Caco-2 (cell line): ENCODE measurements at regions not wholly inside any gene's neighbourhood (a gene's known extent, or its start where the extent isn't known, plus 50 kb on each side); places are given as distances from the start of the nearest gene placed in this dataset.

Experiments used
- BruUV-seq: library from RNA; stranded (reverse); fragments of 400-500 nt; replicated peaks from 2 replicates; lab custom pipeline; 2021; lab: Mats Ljungman, UMichigan
- CTCF ChIA-PET: fragments of 300-600 bp; sonication (Branson Sonifier 250); formaldehyde crosslinking; loops from one replicate; lab custom pipeline; 2022; ENCODE audit warnings: antibody characterized with exemption; lab: Charles Lee
- POLR2A ChIA-PET: fragments of 300-600 bp; sonication (Branson Sonifier 250); formaldehyde crosslinking; loops from one replicate; lab custom pipeline; 2022; ENCODE audit warnings: antibody characterized with exemption; lab: Charles Lee
- DNase-seq, 2 experiments: peaks; one replicate each; pipeline versions ENCODE4 v3.0.0 to v3.0.0-alpha.2; 2020 to 2022
- H3K27me3 ChIP-seq: replicated peaks from 2 replicates; pipeline ENCODE4 v1.6.0; 2011; ENCODE audit warnings: low read length; ENCODE audit not compliant: control insufficient read depth, insufficient read depth
- H3K36me3 ChIP-seq: 2 replicates; pipeline ENCODE4 v1.5.1; 2011; ENCODE audit warnings: low read length; ENCODE audit not compliant: control insufficient read depth, insufficient read depth
- H3K4me1 ChIP-seq: fragments of 250-450 bp; sonication (Bioruptor Pico); 2 replicates; pipeline ENCODE4 v1.5.1; 2020; ENCODE audit warnings: mild to moderate bottlenecking
- H3K4me3 ChIP-seq: 2 replicates; pipeline ENCODE4 v1.5.1; 2011; ENCODE audit warnings: low read depth, mild to moderate bottlenecking, control low read depth, low read length
- H3K9me3 ChIP-seq: fragments of 250-450 bp; sonication (Bioruptor Pico); 2 replicates; pipeline ENCODE4 v1.5.1; 2020; ENCODE audit warnings: mild to moderate bottlenecking, moderate library complexity
- H3K27ac Mint-ChIP-seq: one replicate; pipeline ENCODE4 v1.8.0; 2022; ENCODE audit warnings: mixed read lengths; ENCODE audit not compliant: unreplicated experiment
- H3K27me3 Mint-ChIP-seq: one replicate; pipeline ENCODE4 v1.8.0; 2022; ENCODE audit warnings: mixed read lengths; ENCODE audit not compliant: insufficient read depth, unreplicated experiment
- H3K36me3 Mint-ChIP-seq: one replicate; pipeline ENCODE4 v1.8.0; 2022; ENCODE audit warnings: mild to moderate bottlenecking, mixed read lengths; ENCODE audit not compliant: insufficient read depth, unreplicated experiment
- H3K4me1 Mint-ChIP-seq: one replicate; pipeline ENCODE4 v1.8.0; 2022; ENCODE audit warnings: low read depth, mixed read lengths; ENCODE audit not compliant: unreplicated experiment
- H3K4me3 Mint-ChIP-seq: one replicate; pipeline ENCODE4 v1.8.0; 2022; ENCODE audit warnings: mild to moderate bottlenecking, moderate library complexity, mixed read lengths; ENCODE audit not compliant: unreplicated experiment
- H3K9me3 Mint-ChIP-seq: one replicate; pipeline ENCODE4 v1.8.0; 2022; ENCODE audit warnings: mixed read lengths; ENCODE audit not compliant: unreplicated experiment
- intact Hi-C: fragments of 100-400 bp; cut with micrococcal nuclease; formaldehyde crosslinking; loops from one replicate; pipeline ENCODE4 v1.10.0; 2022; ENCODE audit not compliant: unreplicated experiment
- TF ChIP-seq, protein P1 (sequence below), 2 experiments: fragments of 200-600 bp in 1 of 2; IDR thresholded peaks; 1 replicate in 1 of 2; 2 replicates in 1 of 2; pipeline versions ENCODE4 v1.5.1 to v1.8.0; 2011 to 2022; ENCODE audit warnings: antibody characterized with exemption in 1 of 2, control low read depth in 1 of 2, inconsistent platforms in 1 of 2, low read depth in 1 of 2, low read length in 1 of 2, mild to moderate bottlenecking in 1 of 2, moderate library complexity in 1 of 2; ENCODE audit not compliant: insufficient read depth in 1 of 2, severe bottlenecking in 1 of 2, unreplicated experiment in 1 of 2

- Mint-ChIP-seq H3K4me1 (no peaks in the 10 kb centered on the region), H3K36me3 (no peaks in the 10 kb centered on the region), H3K9me3 (no peaks in the 10 kb centered on the region), H3K4me3 (no peak overlapping the region), H3K27ac (no peak overlapping the region), H3K27me3 (no peaks in the 10 kb centered on the region)
- Histone ChIP-seq H3K4me3 (no peak overlapping the region), H3K36me3 (no peaks in the 10 kb centered on the region), H3K9me3 (no peaks in the 10 kb centered on the region), H3K27me3 (no peaks in the 10 kb centered on the region), H3K4me1 (no peaks in the 10 kb centered on the region)
- no TSS peak for BruUV-seq
- intact Hi-C loops, result no loop called here
- CTCF ChIA-PET, result no interaction called here
- POLR2A ChIA-PET, result no interaction called here
- DNase-seq, result no peak
- TF ChIP-seq, protein P1, sequence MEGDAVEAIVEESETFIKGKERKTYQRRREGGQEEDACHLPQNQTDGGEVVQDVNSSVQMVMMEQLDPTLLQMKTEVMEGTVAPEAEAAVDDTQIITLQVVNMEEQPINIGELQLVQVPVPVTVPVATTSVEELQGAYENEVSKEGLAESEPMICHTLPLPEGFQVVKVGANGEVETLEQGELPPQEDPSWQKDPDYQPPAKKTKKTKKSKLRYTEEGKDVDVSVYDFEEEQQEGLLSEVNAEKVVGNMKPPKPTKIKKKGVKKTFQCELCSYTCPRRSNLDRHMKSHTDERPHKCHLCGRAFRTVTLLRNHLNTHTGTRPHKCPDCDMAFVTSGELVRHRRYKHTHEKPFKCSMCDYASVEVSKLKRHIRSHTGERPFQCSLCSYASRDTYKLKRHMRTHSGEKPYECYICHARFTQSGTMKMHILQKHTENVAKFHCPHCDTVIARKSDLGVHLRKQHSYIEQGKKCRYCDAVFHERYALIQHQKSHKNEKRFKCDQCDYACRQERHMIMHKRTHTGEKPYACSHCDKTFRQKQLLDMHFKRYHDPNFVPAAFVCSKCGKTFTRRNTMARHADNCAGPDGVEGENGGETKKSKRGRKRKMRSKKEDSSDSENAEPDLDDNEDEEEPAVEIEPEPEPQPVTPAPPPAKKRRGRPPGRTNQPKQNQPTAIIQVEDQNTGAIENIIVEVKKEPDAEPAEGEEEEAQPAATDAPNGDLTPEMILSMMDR (IDR thresholded peaks at IDR 0.05; ENCODE audit: insufficient read depth in 1 of 2, low read depth in 1 of 2, low read length in 1 of 2, severe bottlenecking in 1 of 2, unreplicated experiment in 1 of 2), result no peak
These were observed 62.7 kb downstream of the SLITRK1 start for GRCh38 chr13:83819611-83820010.

- intact Hi-C loops, result no loop called here
- H3K4me3 ChIP-seq, result no peak overlapping the region
- BruUV-seq, result no TSS peak
- H3K9me3 ChIP-seq, result no peaks in the 10 kb centered on the region
- H3K4me1 ChIP-seq, result no peaks in the 10 kb centered on the region
- H3K9me3 Mint-ChIP-seq, result no peaks in the 10 kb centered on the region
- no peak for DNase-seq
- H3K36me3 ChIP-seq, result no peaks in the 10 kb centered on the region
- POLR2A ChIA-PET, result no interaction called here
- H3K4me3 Mint-ChIP-seq, result no peak overlapping the region
- H3K36me3 Mint-ChIP-seq, result no peaks in the 10 kb centered on the region
- CTCF ChIA-PET, result no interaction called here
- no peaks in the 10 kb centered on the region for H3K27me3 ChIP-seq
- no peaks in the 10 kb centered on the region for H3K4me1 Mint-ChIP-seq
- H3K27me3 Mint-ChIP-seq, result no peaks in the 10 kb centered on the region
- H3K27ac Mint-ChIP-seq, result no peak overlapping the region
- TF ChIP-seq, protein P1 (IDR thresholded peaks at IDR 0.05; ENCODE audit: insufficient read depth in 1 of 2, low read depth in 1 of 2, low read length in 1 of 2, severe bottlenecking in 1 of 2, unreplicated experiment in 1 of 2), result no peak
These were observed 63.1 kb downstream of the SLITRK1 start for GRCh38 chr13:83819156-83819555.

GRCh38 chr13:83816081-83816480, 66.2 kb downstream of the SLITRK1 start:
- no peaks in the 10 kb centered on the region for H3K4me1 Mint-ChIP-seq
- TF ChIP-seq, protein P1 (IDR thresholded peaks at IDR 0.05; ENCODE audit: insufficient read depth in 1 of 2, low read depth in 1 of 2, low read length in 1 of 2, severe bottlenecking in 1 of 2, unreplicated experiment in 1 of 2), result no peak

More at GRCh38 chr13:83816081-83816480, 66.2 kb downstream of the SLITRK1 start:
- Mint-ChIP-seq H3K27ac (no peak overlapping the region), H3K4me3 (no peak overlapping the region), H3K9me3 (no peaks in the 10 kb centered on the region), H3K27me3 (no peaks in the 10 kb centered on the region), H3K36me3 (no peaks in the 10 kb centered on the region)
- no TSS peak for BruUV-seq
- intact Hi-C loops, result no loop called here
- Histone ChIP-seq H3K9me3 (no peaks in the 10 kb centered on the region), H3K27me3 (no peaks in the 10 kb centered on the region), H3K4me3 (no peak overlapping the region), H3K36me3 (no peaks in the 10 kb centered on the region), H3K4me1 (no peaks in the 10 kb centered on the region)
- POLR2A ChIA-PET, result no interaction called here
- CTCF ChIA-PET, result no interaction called here
- no peak for DNase-seq
